ENCODE measurements at regions not wholly inside any gene's neighbourhood (a gene's known extent, or its start where the extent isn't known, plus 50 kb on each side); places are given as distances from the start of the nearest gene placed in this dataset.

- 57% methylated on average over 3 of the region's 3 CpGs for WGBS (ENCODE audit: low lambda C conversion rate)
- H3K9ac ChIP-seq = no peak overlapping the region
- H3K27me3 ChIP-seq (ENCODE audit: insufficient read depth) = no peaks in the 10 kb centered on the region
- H3K4me2 ChIP-seq = no peak overlapping the region
- H3K36me3 ChIP-seq (replicated peaks in 1 of 2; ENCODE audit: control insufficient read depth in 1 of 2, insufficient read depth in 2 of 2, low read length in 1 of 2) = no peaks in the 10 kb centered on the region
- TF ChIP-seq TCF12 (IDR thresholded peaks at IDR 0.05) = no peak
- TF ChIP-seq SMC3 (IDR thresholded peaks at IDR 0.05; ENCODE audit: low read depth, low read length) = peak; percentile 60
- TF ChIP-seq CTCF (IDR thresholded peaks at IDR 0.05) = peak; percentile 62
- peak; percentile 76 for TF ChIP-seq RAD21 (IDR thresholded peaks at IDR 0.05; ENCODE audit: low read length)
- TF ChIP-seq PBX3 (IDR thresholded peaks at IDR 0.05) = no peak
- no peaks in the 10 kb centered on the region for H4K20me1 ChIP-seq (ENCODE audit: insufficient read depth)
- peak; percentile 12 for DNase-seq
- CTCF ChIA-PET = interaction anchor here (0.5 to 2.0 kb wide), 29 partner anchors 10 to 353 kb away, joined by 3 to 61 read pairs (median 4); no protein-coding TSS in a partner anchor
- no peaks in the 10 kb centered on the region for H3K79me2 ChIP-seq (ENCODE audit: insufficient read depth)
- H3K4me1 ChIP-seq (ENCODE audit: control insufficient read depth in 1 of 2, insufficient read depth in 2 of 2, low read depth in 1 of 2, low read length in 1 of 2) = no peaks in the 10 kb centered on the region
- peaks cover 3% of the 10 kb centered on the region for H3F3A ChIP-seq (replicated peaks; ENCODE audit: insufficient read depth)
- H3K27ac ChIP-seq (ENCODE audit: low read depth in 2 of 2, low read length in 1 of 2) = no peak overlapping the region
- no peaks in the 10 kb centered on the region for H3K9me2 ChIP-seq
- H3K4me3 ChIP-seq (ENCODE audit: low read depth in 2 of 2, low read length in 1 of 2) = no peak overlapping the region
- H2AFZ ChIP-seq (ENCODE audit: low read depth) = no peak overlapping the region
- no peaks in the 10 kb centered on the region for H3K9me3 ChIP-seq
- POLR2A ChIA-PET = no interaction called here
These were observed 415.8 kb upstream of the GOLIM4 start for GRCh38 chr3:168511428-168512014.

- no peak for DNase-seq
- no peaks in the 10 kb centered on the region for H3K79me2 ChIP-seq (ENCODE audit: insufficient read depth)
- ChIA-PET CTCF (interaction anchor here (0.9 to 3.1 kb wide), 3 partner anchors 10 to 341 kb away, joined by 3 to 19 read pairs (median 7); no protein-coding TSS in a partner anchor), POLR2A (no interaction called here)
- H3K4me2 ChIP-seq = no peak overlapping the region
- 7% methylated on average over 1 of the region's 1 CpG for WGBS (ENCODE audit: low lambda C conversion rate)
- H3K36me3 ChIP-seq (replicated peaks in 1 of 2; ENCODE audit: control insufficient read depth in 1 of 2, insufficient read depth in 2 of 2, low read length in 1 of 2) = no peaks in the 10 kb centered on the region
- H3K27me3 ChIP-seq (ENCODE audit: insufficient read depth) = no peaks in the 10 kb centered on the region
- peaks cover 3% of the 10 kb centered on the region for H3F3A ChIP-seq (replicated peaks; ENCODE audit: insufficient read depth)
- no peak overlapping the region for H3K9ac ChIP-seq
- H3K27ac ChIP-seq (ENCODE audit: low read depth in 2 of 2, low read length in 1 of 2) = no peak overlapping the region
- H3K4me3 ChIP-seq (ENCODE audit: low read depth in 2 of 2, low read length in 1 of 2) = no peak overlapping the region
- H3K9me2 ChIP-seq = no peaks in the 10 kb centered on the region
- H3K4me1 ChIP-seq (ENCODE audit: control insufficient read depth in 1 of 2, insufficient read depth in 2 of 2, low read depth in 1 of 2, low read length in 1 of 2) = no peaks in the 10 kb centered on the region
- no peaks in the 10 kb centered on the region for H3K9me3 ChIP-seq
- no peaks in the 10 kb centered on the region for H4K20me1 ChIP-seq (ENCODE audit: insufficient read depth)
- H2AFZ ChIP-seq (ENCODE audit: low read depth) = no peak overlapping the region
- TF ChIP-seq PBX3 (IDR thresholded peaks at IDR 0.05) = no peak
- TF ChIP-seq RFX5 (IDR thresholded peaks at IDR 0.05; ENCODE audit: low read length) = no peak
- TF ChIP-seq EP300 (IDR thresholded peaks at IDR 0.05; ENCODE audit: borderline replicate concordance in 1 of 2, low read depth in 1 of 2, low read length in 1 of 2) = no peak
- no peak for TF ChIP-seq SIN3A (IDR thresholded peaks at IDR 0.05; ENCODE audit: borderline replicate concordance, low read depth, low read length)
- no peak for TF ChIP-seq FOXM1 (IDR thresholded peaks at IDR 0.05; ENCODE audit: low read depth)
- TF ChIP-seq NFIC (IDR thresholded peaks at IDR 0.05; ENCODE audit: borderline replicate concordance) = no peak
- TF ChIP-seq REST (IDR thresholded peaks at IDR 0.05; ENCODE audit: low read depth, low read length) = no peak
- no peak for TF ChIP-seq YY1 (IDR thresholded peaks at IDR 0.05; ENCODE audit: low read depth)
- TF ChIP-seq ELF1 (IDR thresholded peaks at IDR 0.05) = no peak
- TF ChIP-seq CTCF (IDR thresholded peaks at IDR 0.05) = no peak
- no peak for TF ChIP-seq ZBTB33 (IDR thresholded peaks at IDR 0.05; ENCODE audit: borderline replicate concordance, low read depth)
- TF ChIP-seq RAD21 (IDR thresholded peaks at IDR 0.05; ENCODE audit: low read length) = no peak
These were observed 410.9 kb upstream of the GOLIM4 start for GRCh38 chr3:168506589-168506988.

Data from SK-N-SH (cell line).